GM19099 (cell line): ENCODE measurements at regions not wholly inside any gene's neighbourhood (a gene's known extent, or its start where the extent isn't known, plus 50 kb on each side); places are given as distances from the start of the nearest gene placed in this dataset.

Source experiments
- POLR2A ChIP-seq: IDR thresholded peaks from 3 replicates; pipeline ENCODE4 v1.6.1; 2011; ENCODE audit warnings: low read depth; ENCODE audit not compliant: insufficient read length; ENCODE audit errors: extremely low read depth

GRCh38 chr20:63099456-63100173, 92.9 kb upstream of the BHLHE23 start:
- TF ChIP-seq POLR2A, result no peak

GRCh38 chr20:63098195-63098810, 91.5 kb upstream of the BHLHE23 start:
- no peak for TF ChIP-seq POLR2A

- no peak for TF ChIP-seq POLR2A
Observed at GRCh38 chr20:63097336-63097831, 90.6 kb upstream of the BHLHE23 start.

- no peak for TF ChIP-seq POLR2A
Observed at GRCh38 chr20:63096681-63097335, 90.0 kb upstream of the BHLHE23 start.

GRCh38 chr20:63095718-63096654, 89.2 kb upstream of the BHLHE23 start:
- TF ChIP-seq POLR2A, result no peak

GRCh38 chr20:63094767-63095499, 88.2 kb upstream of the BHLHE23 start:
- TF ChIP-seq POLR2A, result no peak

- TF ChIP-seq POLR2A, result no peak
Observed at GRCh38 chr20:63093966-63094766, 87.4 kb upstream of the BHLHE23 start.

GRCh38 chr20:63092660-63093215, 86.0 kb upstream of the BHLHE23 start:
- TF ChIP-seq POLR2A, result no peak

- no peak for TF ChIP-seq POLR2A
Observed at GRCh38 chr20:63091901-63092659, 85.3 kb upstream of the BHLHE23 start.

GRCh38 chr20:63090682-63091571, 84.2 kb upstream of the BHLHE23 start:
- TF ChIP-seq POLR2A, result no peak

GRCh38 chr20:63090052-63090451, 83.3 kb upstream of the BHLHE23 start:
- no peak for TF ChIP-seq POLR2A

- no peak for TF ChIP-seq POLR2A
Observed at GRCh38 chr20:63089051-63089907, 82.5 kb upstream of the BHLHE23 start.
